ENCODE measurements at regions not wholly inside any gene's neighbourhood (a gene's known extent, or its start where the extent isn't known, plus 50 kb on each side); places are given as distances from the start of the nearest gene placed in this dataset.
"Not testable (repeated sequence)": the region's sequence is repeated elsewhere in the genome, so short reads cannot be mapped to it uniquely, and the experiment has no call there.

DNA sequence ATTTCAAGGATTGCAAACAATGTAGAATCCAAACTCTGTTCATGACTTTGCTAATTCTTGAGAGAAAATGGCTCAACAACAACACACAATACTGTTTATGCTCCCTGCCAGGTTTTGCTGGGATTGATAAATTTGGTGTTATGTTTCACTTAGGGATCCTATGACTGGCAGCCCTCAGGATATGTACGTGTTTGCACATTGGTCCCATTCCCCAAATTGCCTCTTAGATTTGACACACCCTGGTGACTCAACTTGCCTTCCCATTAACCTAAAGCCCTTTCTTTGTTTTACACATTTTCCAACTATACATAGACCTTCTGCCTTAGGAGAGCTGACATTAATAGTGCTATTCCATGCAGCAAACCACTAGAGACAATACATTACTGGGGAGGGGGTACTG is 809.4 kb upstream of the AMELY start:
- DNase-seq (ENCODE audit: low read depth) = no peak
- TF ChIP-seq CTCF (conservative IDR thresholded peaks at IDR 0.05; ENCODE audit: low read depth, low read length) = no peak
- no peak overlapping the region for H3K4me3 ChIP-seq (ENCODE audit: low read depth, low read length)

DNA sequence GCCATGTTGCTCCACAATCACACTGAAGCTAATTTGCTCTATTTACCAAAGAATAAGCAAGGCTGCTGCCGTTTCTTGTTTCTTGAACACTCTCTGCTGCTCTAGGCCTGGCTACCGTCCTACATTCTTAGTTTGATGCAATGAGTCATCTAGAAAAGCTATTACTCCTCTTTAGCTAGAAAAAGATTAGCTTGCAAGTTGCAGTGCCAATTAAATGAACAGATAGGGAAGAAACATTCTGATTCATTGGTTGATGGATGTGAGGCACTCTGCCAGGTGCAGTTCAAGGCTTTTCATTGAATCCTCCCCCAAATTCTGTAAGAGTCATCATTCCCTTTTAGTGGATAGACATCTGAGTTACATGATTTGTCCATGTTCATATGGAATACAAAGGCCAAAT is 807.7 kb upstream of the AMELY start:
- no peak for TF ChIP-seq CTCF (conservative IDR thresholded peaks at IDR 0.05; ENCODE audit: low read depth, low read length)
- no peak overlapping the region for H3K4me3 ChIP-seq (ENCODE audit: low read depth, low read length)
- DNase-seq (ENCODE audit: low read depth) = peak; percentile 67

- DNase-seq (ENCODE audit: low read depth) = peak; percentile 18
- no peak for TF ChIP-seq CTCF (conservative IDR thresholded peaks at IDR 0.05; ENCODE audit: low read depth, low read length)
- H3K4me3 ChIP-seq (ENCODE audit: low read depth, low read length) = no peak overlapping the region
These were observed 807.1 kb upstream of the AMELY start for GRCh38 chrY:7718626-7719025.

DNA sequence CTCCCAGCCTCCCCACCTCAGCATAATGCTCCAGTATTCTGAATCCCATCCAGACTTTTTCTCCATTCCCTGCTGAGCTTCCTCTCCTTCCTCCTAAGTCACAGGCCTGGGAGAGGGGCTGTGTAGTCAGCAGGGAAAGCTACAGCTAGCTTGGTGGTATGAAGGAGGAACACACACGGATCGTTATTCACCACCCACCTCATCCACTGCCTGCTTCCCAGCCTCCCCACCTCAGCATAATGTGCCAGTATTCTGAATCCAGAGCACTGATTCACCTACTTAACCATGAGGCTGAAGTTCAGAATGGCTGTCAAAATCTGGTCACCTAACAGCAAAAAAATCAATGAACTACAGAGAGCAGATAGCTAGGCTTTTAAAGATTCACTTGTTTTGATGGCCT is 806.6 kb upstream of the AMELY start:
- no peak for TF ChIP-seq CTCF (conservative IDR thresholded peaks at IDR 0.05; ENCODE audit: low read depth, low read length)
- no peak overlapping the region for H3K4me3 ChIP-seq (ENCODE audit: low read depth, low read length)
- DNase-seq (ENCODE audit: low read depth) = no peak

GRCh38 chrY:7714426-7714825 is 802.9 kb upstream of the AMELY start:
- TF ChIP-seq CTCF (conservative IDR thresholded peaks at IDR 0.05; ENCODE audit: low read depth, low read length) = peak; percentile 15
- DNase-seq (ENCODE audit: low read depth) = peak; percentile 67
- no peak overlapping the region for H3K4me3 ChIP-seq (ENCODE audit: low read depth, low read length)

DNA sequence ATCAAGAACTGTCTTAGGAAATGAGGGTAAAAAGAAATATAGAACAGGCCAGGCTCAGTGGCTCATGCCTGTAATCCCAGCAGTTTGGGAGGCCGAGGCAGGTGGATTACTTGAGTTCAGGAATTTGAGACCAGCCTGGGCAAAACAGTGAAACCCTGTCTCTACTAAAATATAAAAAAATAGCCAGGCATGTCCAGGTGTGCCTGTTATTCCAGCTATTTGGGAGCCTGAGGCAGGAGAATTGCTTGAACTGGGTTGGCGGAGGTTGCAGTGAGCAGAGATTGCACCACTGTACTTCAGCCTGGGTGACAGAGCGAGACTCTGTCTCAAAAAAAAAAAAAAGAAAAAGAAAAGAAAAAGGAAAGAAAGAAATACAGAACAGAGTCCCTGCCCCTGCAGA is 802.2 kb upstream of the AMELY start:
- DNase-seq (ENCODE audit: low read depth); H3K4me3 ChIP-seq (ENCODE audit: low read depth, low read length): not testable (repeated sequence)

- TF ChIP-seq CTCF (conservative IDR thresholded peaks at IDR 0.05; ENCODE audit: low read depth, low read length) = no peak
- H3K4me3 ChIP-seq (ENCODE audit: low read depth, low read length) = no peak overlapping the region
- peak; percentile 40 for DNase-seq (ENCODE audit: low read depth)
These were observed 800.7 kb upstream of the AMELY start for GRCh38 chrY:7712289-7712688.
